Nephron progenitor cell (in vitro differentiated cells): ENCODE measurements at regions not wholly inside any gene's neighbourhood (a gene's known extent, or its start where the extent isn't known, plus 50 kb on each side); places are given as distances from the start of the nearest gene placed in this dataset.

ENCODE experiments used
- DNase-seq: peaks from one replicate; pipeline ENCODE4 v3.0.0; 2021
- H3K27ac Mint-ChIP-seq: 2 replicates; pipeline ENCODE4 v1.8.0; 2021; ENCODE audit warnings: mild to moderate bottlenecking, moderate library complexity, mixed read lengths
- H3K27me3 Mint-ChIP-seq: 2 replicates; pipeline ENCODE4 v1.8.0; 2021; ENCODE audit warnings: mild to moderate bottlenecking, low read depth, mixed read lengths; ENCODE audit not compliant: poor library complexity
- H3K36me3 Mint-ChIP-seq: 2 replicates; pipeline ENCODE4 v1.8.0; 2021; ENCODE audit warnings: low read depth, mixed read lengths
- H3K4me1 Mint-ChIP-seq: 2 replicates; pipeline ENCODE4 v1.8.0; 2021; ENCODE audit warnings: mixed read lengths
- H3K4me3 Mint-ChIP-seq: 2 replicates; pipeline ENCODE4 v1.8.0; 2021; ENCODE audit warnings: mild to moderate bottlenecking, moderate library complexity, mixed read lengths
- H3K9me3 Mint-ChIP-seq: 2 replicates; pipeline ENCODE4 v1.8.0; 2021; ENCODE audit warnings: mild to moderate bottlenecking, moderate library complexity, mixed read lengths
- CTCF ChIP-seq: fragments of 200-600 bp; sonication (generic); IDR thresholded peaks from 2 replicates; pipeline ENCODE4 v1.5.0; 2021; ENCODE audit warnings: antibody characterized with exemption

GRCh38 chr3:120838441-120839091, 69.4 kb upstream of the STXBP5L start:
- Mint-ChIP-seq H3K4me1 (peaks cover 20% of the 10 kb centered on the region), H3K9me3 (no peaks in the 10 kb centered on the region), H3K27me3 (peaks cover 7% of the 10 kb centered on the region), H3K36me3 (no peaks in the 10 kb centered on the region), H3K27ac (peak overlapping the region; percentile 81), H3K4me3 (no peak overlapping the region)
- TF ChIP-seq CTCF, result no peak
- DNase-seq, result no peak

DNA sequence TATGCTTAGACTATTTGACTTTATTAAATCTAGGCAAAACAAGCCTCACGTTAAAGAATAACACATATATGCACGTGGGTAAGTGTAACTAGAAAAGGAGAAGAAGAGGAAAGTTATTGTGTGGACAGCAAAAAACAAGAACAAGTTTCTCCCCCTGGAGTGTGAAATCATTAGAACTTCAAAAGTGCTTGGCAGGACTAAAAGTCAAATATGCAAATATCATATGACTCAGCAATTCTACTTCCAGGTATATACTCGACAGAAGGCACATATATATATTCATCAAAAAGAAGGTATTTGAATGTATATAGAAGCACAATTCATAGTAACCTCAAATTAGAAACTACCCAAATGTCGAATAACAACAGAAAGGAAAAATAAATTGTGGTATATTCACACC, 68.9 kb upstream of the STXBP5L start:
- no peak for DNase-seq
- no peaks in the 10 kb centered on the region for H3K9me3 Mint-ChIP-seq
- peaks cover 18% of the 10 kb centered on the region for H3K4me1 Mint-ChIP-seq
- H3K27me3 Mint-ChIP-seq, result peaks cover 7% of the 10 kb centered on the region
- H3K27ac Mint-ChIP-seq, result peak overlapping the region; percentile 81
- TF ChIP-seq CTCF, result no peak
- H3K36me3 Mint-ChIP-seq, result no peaks in the 10 kb centered on the region
- no peak overlapping the region for H3K4me3 Mint-ChIP-seq

- Mint-ChIP-seq H3K27ac (no peak overlapping the region), H3K4me3 (no peak overlapping the region), H3K36me3 (no peaks in the 10 kb centered on the region), H3K4me1 (peaks cover 18% of the 10 kb centered on the region), H3K9me3 (no peaks in the 10 kb centered on the region), H3K27me3 (peaks cover 4% of the 10 kb centered on the region)
- no peak for TF ChIP-seq CTCF
- DNase-seq, result no peak
Observed at GRCh38 chr3:120841264-120841663, 66.7 kb upstream of the STXBP5L start.

DNA sequence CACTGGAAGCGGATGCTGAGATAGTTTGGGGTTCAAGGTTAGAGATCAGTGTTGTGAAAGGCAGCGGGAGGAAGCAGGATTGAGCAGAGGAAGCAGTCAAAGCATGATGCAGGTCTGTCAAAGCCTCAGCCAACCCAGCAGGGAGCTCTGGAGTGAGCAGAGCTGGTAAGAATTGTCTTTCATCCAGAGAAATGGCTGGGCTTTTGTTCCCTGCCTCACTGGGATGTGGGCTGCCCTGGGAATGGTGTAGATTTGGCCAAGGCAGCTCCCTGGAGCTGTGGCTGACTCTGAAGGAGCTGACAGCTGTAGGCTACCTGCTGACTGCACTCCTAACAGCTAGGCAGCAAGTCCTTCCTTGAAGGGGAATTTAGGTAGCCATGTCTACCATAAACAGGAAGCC, 61.9 kb upstream of the STXBP5L start:
- Mint-ChIP-seq H3K4me3 (no peak overlapping the region), H3K27ac (no peak overlapping the region), H3K9me3 (no peaks in the 10 kb centered on the region), H3K27me3 (peaks cover 4% of the 10 kb centered on the region), H3K4me1 (no peaks in the 10 kb centered on the region), H3K36me3 (no peaks in the 10 kb centered on the region)
- no peak for TF ChIP-seq CTCF
- DNase-seq, result no peak

GRCh38 chr3:120848503-120848902, 59.5 kb upstream of the STXBP5L start:
- no peaks in the 10 kb centered on the region for H3K4me1 Mint-ChIP-seq
- H3K4me3 Mint-ChIP-seq, result no peak overlapping the region
- H3K27ac Mint-ChIP-seq, result no peak overlapping the region

More at GRCh38 chr3:120848503-120848902, 59.5 kb upstream of the STXBP5L start:
- TF ChIP-seq CTCF, result no peak
- no peaks in the 10 kb centered on the region for H3K9me3 Mint-ChIP-seq
- H3K36me3 Mint-ChIP-seq, result no peaks in the 10 kb centered on the region
- peaks cover 6% of the 10 kb centered on the region for H3K27me3 Mint-ChIP-seq
- no peak for DNase-seq
